G401 (cell line): ENCODE measurements at regions not wholly inside any gene's neighbourhood (a gene's known extent, or its start where the extent isn't known, plus 50 kb on each side); places are given as distances from the start of the nearest gene placed in this dataset.

Source experiments
- DNase-seq: peaks from one replicate; pipeline ENCODE4 v3.0.0-alpha.2; 2015; ENCODE audit warnings: low spot score
- in situ Hi-C: cut with HindIII; loops from 2 replicates; pipeline ENCODE4 v1.10.0; 2016; ENCODE audit warnings: low sequenced_read_pairs, mixed read lengths

DNA sequence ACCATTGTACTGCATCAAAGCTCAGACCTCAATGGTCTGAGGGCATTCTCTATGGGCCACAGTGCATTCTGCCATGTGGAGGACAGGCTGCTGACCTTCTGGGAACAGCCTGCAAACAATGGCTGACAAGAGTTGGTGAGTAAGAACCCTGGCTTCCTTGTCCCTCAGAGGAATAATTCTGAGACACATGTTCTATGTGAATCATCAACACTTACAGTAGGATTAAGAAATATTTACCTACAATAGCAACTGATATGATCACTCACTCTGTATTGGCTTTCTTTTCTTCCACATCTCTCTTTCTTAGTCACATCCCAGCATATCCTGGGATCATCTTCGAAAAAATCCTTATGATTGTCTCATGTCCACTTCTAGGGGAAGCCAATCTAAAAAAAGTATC is 306.5 kb upstream of the ITGA1 start:
- no peak for DNase-seq
- in situ Hi-C loops: no loop called here

- DNase-seq: no peak
- in situ Hi-C loops: no loop called here
These were observed 305.9 kb upstream of the ITGA1 start for GRCh38 chr5:52481851-52482250.

DNA sequence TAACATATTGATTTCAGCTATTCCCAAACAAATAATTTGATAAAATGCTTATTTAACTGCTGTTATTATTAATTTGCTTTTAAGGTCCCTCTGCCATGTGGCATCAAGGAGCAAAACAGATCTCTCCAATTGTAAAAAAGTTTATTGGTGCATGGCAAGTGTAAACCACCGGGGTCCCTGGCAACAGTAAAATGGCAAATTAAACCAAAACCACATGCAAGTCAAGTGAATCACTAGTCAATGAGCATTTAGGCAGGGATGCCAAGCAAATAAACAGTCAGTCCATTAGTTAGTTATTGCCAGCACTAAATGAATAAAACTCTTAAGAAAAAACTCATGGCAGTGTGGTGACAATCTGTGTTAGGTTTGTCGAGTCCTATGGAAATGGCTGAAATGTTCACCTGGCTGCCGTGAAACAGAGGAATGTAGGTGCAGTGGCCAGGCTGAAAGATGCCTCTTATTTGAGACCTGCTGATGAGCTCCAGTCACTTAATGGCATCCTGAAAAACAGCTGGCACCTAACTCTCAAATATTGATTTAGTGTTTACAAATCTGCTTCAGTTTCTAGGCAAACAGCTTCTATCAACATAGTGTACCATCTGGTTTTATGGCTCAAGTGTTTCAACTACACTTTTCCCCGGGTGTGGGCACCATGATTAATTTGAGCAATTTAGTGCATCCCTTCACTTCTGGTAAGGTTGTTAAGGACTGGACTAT is 296.5 kb upstream of the ITGA1 start:
- in situ Hi-C loops: no loop called here
- DNase-seq: no peak

- no peak for DNase-seq
- in situ Hi-C loops: no loop called here
These were observed 295.9 kb upstream of the ITGA1 start for GRCh38 chr5:52491818-52492217.

GRCh38 chr5:52497133-52497693 is 290.5 kb upstream of the ITGA1 start:
- in situ Hi-C loops: no loop called here
- DNase-seq: no peak

GRCh38 chr5:52498607-52499006 is 289.1 kb upstream of the ITGA1 start:
- in situ Hi-C loops: no loop called here
- DNase-seq: no peak

DNA sequence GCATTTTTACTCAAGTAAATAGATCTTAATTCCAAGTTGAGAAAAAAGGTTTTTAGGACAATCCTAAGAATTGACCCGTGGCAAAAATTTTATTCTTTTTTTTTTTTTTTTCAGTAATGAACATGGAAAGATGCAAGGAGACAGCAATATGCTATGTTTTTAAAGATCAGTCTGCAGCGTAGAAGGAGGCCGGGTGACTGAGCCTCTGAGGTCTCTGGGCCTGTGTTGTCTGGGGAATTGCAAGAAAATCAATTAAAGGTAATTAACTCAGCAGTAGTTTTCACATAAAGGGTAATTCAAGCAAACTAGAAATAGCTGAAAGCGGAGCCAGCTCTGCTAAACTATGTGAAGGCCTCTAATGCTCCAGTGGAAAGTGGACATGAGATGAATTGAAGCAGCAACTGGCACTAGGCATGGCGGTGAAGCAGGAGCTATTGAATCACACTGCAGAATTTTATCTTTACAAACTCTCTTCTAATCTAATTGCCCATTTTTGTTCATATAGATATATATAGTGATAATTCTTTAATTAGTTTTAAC is 285.2 kb upstream of the ITGA1 start:
- DNase-seq: no peak
- in situ Hi-C loops: no loop called here

DNA sequence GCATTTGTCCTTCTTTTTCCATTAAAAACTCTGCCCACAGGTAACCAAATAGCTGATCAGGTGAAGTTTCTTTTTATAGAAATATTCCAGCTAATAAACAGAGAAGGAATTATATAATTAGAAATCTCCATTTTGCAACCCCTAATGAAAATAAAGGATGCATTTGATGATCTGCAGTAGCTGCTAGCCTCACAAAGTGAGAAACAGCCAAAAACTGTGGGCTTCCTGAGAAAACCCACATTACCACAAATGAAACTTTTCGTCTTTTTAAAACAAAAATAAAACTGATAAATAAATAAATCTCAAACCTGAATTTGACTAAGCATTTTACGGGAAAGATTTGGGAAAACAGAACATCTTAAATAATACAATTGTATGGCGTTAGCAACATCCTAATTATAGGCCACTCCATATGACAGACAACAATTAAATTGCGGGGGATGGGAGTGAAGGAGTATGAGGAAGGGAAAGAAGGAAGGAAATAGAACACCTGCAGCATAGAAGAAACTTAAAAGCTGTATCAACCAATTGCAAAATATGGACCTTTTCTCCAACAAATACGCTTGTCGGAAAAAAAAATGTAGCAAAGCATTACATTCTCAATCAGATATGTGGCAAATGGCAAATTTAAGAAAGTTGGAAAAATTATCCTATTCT is 283.0 kb upstream of the ITGA1 start:
- in situ Hi-C loops: no loop called here
- no peak for DNase-seq

DNA sequence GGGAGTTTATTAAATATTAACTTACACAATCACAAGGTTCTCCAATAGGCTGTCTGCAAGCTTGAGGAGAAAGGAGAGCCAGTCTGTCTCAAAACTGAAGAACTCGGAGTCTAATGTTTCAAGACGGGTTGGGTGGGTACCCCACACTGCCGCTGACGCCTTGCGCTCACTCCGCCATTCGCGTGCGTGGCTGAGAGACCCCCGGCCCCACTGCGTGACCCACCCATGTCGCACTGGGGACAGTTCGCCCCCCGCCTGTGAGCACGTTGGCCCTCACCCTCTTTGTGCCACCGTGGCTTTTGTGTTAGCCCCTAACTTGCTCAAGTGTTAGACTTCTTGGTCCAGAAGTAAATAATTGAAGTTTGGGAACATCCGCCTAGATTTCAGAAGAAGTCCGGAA is 270.0 kb upstream of the ITGA1 start:
- no peak for DNase-seq
- in situ Hi-C loops: no loop called here

GRCh38 chr5:52520171-52520570 is 267.5 kb upstream of the ITGA1 start:
- DNase-seq: no peak
- in situ Hi-C loops: no loop called here

- in situ Hi-C loops: no loop called here
These were observed 266.5 kb upstream of the ITGA1 start for GRCh38 chr5:52521236-52521635.

DNA sequence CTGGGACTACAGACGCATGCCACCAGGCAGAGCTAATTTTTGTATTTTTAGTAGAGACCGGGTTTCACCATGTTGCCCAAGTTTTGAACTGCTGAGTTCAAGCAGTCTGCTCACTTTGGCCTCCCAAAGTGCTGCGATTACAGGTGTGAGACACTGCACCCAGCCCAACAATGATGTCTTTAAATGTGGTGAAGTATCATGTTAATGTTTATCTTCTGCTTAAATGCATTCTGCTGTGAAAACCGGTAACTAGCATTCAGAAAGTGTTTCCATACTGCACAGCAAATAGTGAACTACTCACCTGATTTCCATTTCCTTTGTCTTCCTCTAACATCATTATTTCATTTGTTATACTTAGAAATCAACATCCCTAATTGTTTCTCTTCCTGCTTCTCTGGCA is 264.0 kb upstream of the ITGA1 start:
- no peak for DNase-seq
- in situ Hi-C loops: no loop called here

More at GRCh38 chr5:52521236-52521635, 266.5 kb upstream of the ITGA1 start:
- DNase-seq: no peak

DNA sequence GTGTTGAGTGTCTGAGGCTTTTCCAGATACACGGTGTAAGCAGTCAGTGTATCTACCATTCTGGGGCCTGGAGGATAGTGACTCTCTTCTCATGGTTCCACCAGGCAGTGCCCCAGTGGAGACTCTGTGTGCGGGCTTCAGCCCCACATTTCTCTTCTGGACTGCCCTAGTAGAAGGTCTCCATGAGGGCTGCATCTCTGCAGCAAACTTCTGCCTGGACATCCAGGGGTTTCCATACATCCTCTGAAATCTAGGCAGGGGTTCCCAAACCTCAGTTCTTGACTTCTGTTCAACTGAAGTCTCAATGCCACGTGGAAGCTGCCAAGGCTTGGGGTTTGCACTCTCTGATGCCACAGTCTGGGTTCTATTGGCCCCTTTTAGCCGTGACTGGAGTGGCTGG is 256.6 kb upstream of the ITGA1 start:
- DNase-seq: no peak
- in situ Hi-C loops: no loop called here

GRCh38 chr5:52543594-52543993 is 244.1 kb upstream of the ITGA1 start:
- no peak for DNase-seq
- in situ Hi-C loops: no loop called here

- DNase-seq: no peak
- in situ Hi-C loops: no loop called here
These were observed 243.0 kb upstream of the ITGA1 start for GRCh38 chr5:52544738-52545137.

GRCh38 chr5:52554293-52554692 is 233.4 kb upstream of the ITGA1 start:
- DNase-seq: no peak
- in situ Hi-C loops: no loop called here

DNA sequence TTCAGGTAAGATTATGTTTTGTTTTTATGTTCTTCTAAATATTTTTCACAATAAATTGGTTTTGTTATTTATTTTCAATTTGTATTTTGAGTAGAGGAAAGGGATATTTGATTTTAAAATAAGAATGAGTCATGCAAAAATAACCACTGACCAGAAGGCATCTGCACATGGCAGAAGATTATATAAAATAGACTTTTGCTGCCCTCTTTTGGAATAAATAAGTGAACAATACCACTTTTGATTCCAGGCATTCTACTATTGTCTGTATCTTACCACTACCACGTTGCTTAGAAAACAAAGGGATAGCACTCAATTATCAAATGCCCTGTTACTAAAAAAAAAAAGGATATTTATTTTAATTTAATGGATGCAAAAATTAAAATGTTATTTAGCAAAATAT is 227.3 kb upstream of the ITGA1 start:
- no peak for DNase-seq
- in situ Hi-C loops: no loop called here

DNA sequence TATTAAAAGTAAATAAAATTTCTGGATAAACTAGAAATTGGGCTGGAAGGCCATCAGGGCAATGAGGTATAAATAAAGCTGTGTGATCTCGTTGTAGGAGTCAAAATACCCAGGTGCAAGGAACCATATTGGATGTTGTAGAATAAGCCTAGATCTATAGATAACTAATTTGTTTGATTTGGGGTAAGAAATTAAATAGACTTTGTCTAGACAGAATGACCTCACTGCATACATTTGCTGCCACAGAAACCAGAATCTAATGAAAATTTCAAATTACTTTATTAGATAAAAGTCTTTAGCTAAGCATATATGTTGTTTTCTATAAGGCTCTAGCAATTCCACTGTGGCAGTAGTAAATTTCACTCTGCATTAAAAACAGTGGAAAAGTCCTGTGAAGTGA is 225.2 kb upstream of the ITGA1 start:
- in situ Hi-C loops: no loop called here
- no peak for DNase-seq

DNA sequence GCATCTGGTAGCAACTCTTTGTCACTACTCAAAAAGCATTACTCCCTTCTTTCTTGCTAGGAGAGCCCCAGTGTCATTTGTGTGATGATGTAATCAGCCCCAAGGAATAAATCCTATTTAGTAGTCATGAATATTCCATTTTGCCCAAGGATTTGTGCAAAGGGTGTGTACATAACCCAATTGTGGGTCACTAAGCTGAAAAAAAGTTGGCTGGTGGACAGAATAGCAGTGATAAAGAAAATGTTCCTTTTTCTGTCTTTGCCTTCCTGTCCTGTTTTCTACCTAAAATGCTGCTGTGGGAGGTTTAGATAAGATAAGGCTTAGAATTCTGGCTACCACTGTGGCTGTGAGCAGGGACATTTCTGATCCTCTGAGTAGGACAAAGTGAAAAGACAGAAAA is 223.1 kb upstream of the ITGA1 start:
- in situ Hi-C loops: no loop called here
- no peak for DNase-seq

GRCh38 chr5:52577546-52577945 is 210.2 kb upstream of the ITGA1 start:
- no peak for DNase-seq
- in situ Hi-C loops: no loop called here

GRCh38 chr5:52579391-52579790 is 208.3 kb upstream of the ITGA1 start:
- in situ Hi-C loops: no loop called here

More at GRCh38 chr5:52579391-52579790, 208.3 kb upstream of the ITGA1 start:
- DNase-seq: no peak
